ENCODE measurements at regions not wholly inside any gene's neighbourhood (a gene's known extent, or its start where the extent isn't known, plus 50 kb on each side); places are given as distances from the start of the nearest gene placed in this dataset.

DNA sequence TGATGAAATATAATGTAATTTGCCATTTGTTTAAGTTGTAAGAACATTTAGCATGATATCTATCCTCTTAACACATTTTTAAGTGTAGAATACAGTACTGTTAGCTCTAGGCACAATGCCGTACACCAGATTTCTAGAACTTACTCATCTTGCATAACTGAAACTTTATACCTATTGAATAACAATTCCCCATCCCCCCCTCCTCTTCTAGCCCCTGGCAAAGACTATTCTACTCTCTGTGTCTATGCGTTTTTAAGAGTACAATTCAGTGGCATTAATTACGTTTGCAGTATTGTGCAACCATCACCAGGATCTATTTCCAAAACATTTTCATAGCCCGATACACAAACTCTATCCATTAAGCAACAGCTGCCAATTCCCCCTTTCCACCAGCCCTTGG lies 261.7 kb downstream of the PLOD2 start:
- 77 to 79% methylated on average over 4 of the region's 4 CpGs for WGBS, 2 donors
- intact Hi-C loops (cut with DNase I), result no loop called here
- no peak for ATAC-seq
- no peaks in the 10 kb centered on the region for H3K36me3 ChIP-seq
- H3K27me3 ChIP-seq, result no peaks in the 10 kb centered on the region
- no peaks in the 10 kb centered on the region for H3K9me3 ChIP-seq
- no peak for DNase-seq
- H3K4me3 ChIP-seq, result no peak overlapping the region
- no peak overlapping the region for H3K27ac ChIP-seq
- no peaks in the 10 kb centered on the region for H3K4me1 ChIP-seq
- FAIRE-seq, result no peak
- TF ChIP-seq, protein P1, sequence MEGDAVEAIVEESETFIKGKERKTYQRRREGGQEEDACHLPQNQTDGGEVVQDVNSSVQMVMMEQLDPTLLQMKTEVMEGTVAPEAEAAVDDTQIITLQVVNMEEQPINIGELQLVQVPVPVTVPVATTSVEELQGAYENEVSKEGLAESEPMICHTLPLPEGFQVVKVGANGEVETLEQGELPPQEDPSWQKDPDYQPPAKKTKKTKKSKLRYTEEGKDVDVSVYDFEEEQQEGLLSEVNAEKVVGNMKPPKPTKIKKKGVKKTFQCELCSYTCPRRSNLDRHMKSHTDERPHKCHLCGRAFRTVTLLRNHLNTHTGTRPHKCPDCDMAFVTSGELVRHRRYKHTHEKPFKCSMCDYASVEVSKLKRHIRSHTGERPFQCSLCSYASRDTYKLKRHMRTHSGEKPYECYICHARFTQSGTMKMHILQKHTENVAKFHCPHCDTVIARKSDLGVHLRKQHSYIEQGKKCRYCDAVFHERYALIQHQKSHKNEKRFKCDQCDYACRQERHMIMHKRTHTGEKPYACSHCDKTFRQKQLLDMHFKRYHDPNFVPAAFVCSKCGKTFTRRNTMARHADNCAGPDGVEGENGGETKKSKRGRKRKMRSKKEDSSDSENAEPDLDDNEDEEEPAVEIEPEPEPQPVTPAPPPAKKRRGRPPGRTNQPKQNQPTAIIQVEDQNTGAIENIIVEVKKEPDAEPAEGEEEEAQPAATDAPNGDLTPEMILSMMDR (IDR thresholded peaks at IDR 0.05), result no peak

DNA sequence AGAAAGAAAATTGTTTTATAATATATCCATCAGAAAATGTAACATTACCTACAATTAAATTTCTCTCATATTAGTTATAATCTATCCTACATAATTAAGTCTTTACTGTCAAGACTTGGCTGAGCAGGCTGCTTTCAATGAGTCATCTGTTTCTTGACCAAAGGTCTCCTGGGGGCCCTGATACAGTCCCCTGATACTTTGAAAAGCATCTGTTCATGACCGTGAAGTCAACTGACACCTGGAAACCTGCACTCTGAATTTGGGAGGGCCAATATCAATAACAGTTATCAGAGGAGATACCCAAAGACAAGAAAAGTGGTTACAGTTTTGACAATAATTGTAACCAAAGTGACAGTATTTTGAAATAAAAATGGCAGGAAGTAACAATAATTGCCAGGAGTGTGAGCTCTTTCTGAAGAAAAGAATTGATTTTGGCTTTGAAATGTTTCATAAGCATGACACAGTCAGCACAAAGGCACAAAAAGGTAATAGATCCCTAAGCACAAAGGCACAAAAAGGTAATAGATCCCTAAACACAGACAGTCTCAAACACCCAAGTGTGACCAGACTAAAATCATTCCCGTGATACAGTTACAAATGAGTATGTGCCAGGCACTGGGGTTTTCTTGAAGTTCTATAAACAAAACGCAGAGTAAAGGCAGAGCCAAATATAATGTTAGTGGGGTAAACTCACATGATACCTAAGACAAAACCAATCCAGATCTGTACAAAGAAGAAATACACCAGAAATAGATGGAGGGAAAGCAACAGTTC lies 260.7 kb downstream of the PLOD2 start:
- WGBS, 2 donors, result 76 to 78% methylated on average over 3 of the region's 3 CpGs

DNA sequence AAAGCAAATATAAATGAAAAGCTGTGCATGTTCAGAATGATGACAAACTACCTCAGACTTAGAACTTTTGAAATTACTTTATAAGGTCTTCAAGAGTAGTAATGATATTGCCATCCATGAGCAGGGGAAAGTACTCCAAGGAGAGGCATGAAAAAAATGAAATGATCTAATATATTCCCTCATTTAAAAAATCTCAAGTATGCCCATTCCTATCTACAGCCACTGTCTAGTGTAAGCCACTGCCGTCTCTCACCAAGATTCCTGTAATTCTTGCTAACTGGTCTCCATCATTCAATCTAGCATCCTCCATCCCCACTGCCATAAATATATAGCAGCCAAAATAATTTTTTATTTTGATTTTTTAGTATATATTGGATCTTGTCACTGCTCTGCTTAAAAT lies 258.8 kb downstream of the PLOD2 start:
- H3K9me3 ChIP-seq, result no peaks in the 10 kb centered on the region
- intact Hi-C loops (cut with DNase I), result no loop called here
- H3K4me1 ChIP-seq, result no peaks in the 10 kb centered on the region
- no peaks in the 10 kb centered on the region for H3K27me3 ChIP-seq
- FAIRE-seq, result no peak
- H3K27ac ChIP-seq, result no peak overlapping the region
- ATAC-seq, result no peak
- DNase-seq, result no peak
- WGBS, 2 donors, result 50 to 96% methylated on average over 1 of the region's 1 CpG
- TF ChIP-seq, protein P1 (IDR thresholded peaks at IDR 0.05), result no peak
- H3K4me3 ChIP-seq, result no peak overlapping the region
- no peaks in the 10 kb centered on the region for H3K36me3 ChIP-seq

More for the DNA sequence above, 260.7 kb downstream of the PLOD2 start:
- DNase-seq, result no peak
- no peaks in the 10 kb centered on the region for H3K36me3 ChIP-seq
- H3K27ac ChIP-seq, result no peak overlapping the region
- no peak for ATAC-seq
- no peak overlapping the region for H3K4me3 ChIP-seq
- H3K4me1 ChIP-seq, result no peaks in the 10 kb centered on the region
- TF ChIP-seq, protein P1 (IDR thresholded peaks at IDR 0.05), result no peak
- no peaks in the 10 kb centered on the region for H3K9me3 ChIP-seq
- H3K27me3 ChIP-seq, result no peaks in the 10 kb centered on the region
- no peak for FAIRE-seq
- intact Hi-C loops (cut with DNase I), result no loop called here

DNA sequence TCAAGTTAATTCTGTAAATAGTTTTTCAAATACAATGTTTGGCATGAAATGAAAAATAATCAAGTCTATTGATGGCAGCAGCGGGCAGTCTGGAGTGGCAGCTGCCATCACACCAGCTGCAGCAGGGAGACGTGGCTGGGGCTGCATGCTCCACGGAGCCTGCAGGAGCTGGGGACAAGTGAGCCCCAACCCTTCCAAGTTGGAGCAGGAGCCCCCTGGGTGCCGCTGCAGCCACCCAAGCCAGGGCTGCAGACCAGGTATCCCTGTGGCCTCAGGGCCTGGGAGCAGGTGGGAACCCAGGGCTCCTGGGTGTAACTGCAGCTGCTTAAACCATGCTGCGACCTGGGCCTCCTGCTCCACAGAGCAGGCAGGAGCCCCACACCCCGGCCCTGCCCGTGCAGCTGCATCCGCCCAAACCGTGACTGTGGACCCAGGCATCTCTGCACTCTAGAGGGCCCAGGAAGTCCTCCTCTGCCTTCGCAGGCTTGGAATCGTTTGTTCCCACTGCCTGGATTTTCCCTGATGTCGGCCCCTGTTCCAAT lies 257.4 kb downstream of the PLOD2 start:
- 90 to 94% methylated on average over 12 of the region's 12 CpGs for WGBS, 2 donors
- FAIRE-seq, result no peak
- Histone ChIP-seq H3K4me1 (no peaks in the 10 kb centered on the region), H3K27ac (no peak overlapping the region), H3K9me3 (no peaks in the 10 kb centered on the region), H3K27me3 (no peaks in the 10 kb centered on the region), H3K4me3 (no peak overlapping the region), H3K36me3 (no peaks in the 10 kb centered on the region)
- ATAC-seq, result no peak
- intact Hi-C loops (cut with DNase I), result no loop called here
- DNase-seq, result peak in 1 of 6 donors; percentile 37
- TF ChIP-seq, protein P1 (IDR thresholded peaks at IDR 0.05), result no peak

DNA sequence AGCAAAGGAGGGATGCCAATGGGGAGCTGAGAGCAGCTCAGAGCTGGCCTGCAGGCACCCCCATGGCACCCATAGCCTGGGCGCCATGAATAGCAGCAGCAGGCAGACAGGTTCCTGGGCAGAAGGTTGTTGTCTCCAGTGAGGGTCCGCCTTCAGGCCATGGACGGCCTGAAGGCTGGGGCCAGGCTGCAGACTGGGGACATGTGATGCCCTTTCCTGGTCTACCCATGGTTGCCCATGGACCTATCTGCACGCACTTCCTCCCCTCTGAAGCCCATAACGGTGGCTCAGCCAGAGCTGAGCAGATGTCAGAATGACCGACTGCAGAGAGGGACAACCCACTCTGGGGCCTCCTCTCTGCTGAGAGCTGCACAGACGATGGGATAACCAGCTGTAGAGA lies 256.8 kb downstream of the PLOD2 start:
- TF ChIP-seq, protein P1 (IDR thresholded peaks at IDR 0.05), result no peak
- WGBS, 2 donors, result 88 to 97% methylated on average over 7 of the region's 7 CpGs
- intact Hi-C loops (cut with DNase I), result no loop called here
- H3K4me1 ChIP-seq, result no peaks in the 10 kb centered on the region
- no peak for DNase-seq
- no peak for ATAC-seq
- no peak overlapping the region for H3K4me3 ChIP-seq
- no peaks in the 10 kb centered on the region for H3K27me3 ChIP-seq
- FAIRE-seq, result no peak
- no peaks in the 10 kb centered on the region for H3K9me3 ChIP-seq
- H3K36me3 ChIP-seq, result no peaks in the 10 kb centered on the region
- H3K27ac ChIP-seq, result no peak overlapping the region
